Endodermal cell (in vitro differentiated cells): ENCODE measurements at regions not wholly inside any gene's neighbourhood (a gene's known extent, or its start where the extent isn't known, plus 50 kb on each side); places are given as distances from the start of the nearest gene placed in this dataset.

Source experiments
- DNase-seq: peaks from one replicate; pipeline ENCODE4 v3.0.0-alpha.2; 2017
- H3K27ac ChIP-seq: 2 replicates; pipeline ENCODE4 v1.5.1; 2013; ENCODE audit warnings: mild to moderate bottlenecking, low read depth, low read length, moderate library complexity
- H3K27me3 ChIP-seq: 2 replicates; pipeline ENCODE4 v1.6.1; 2013; ENCODE audit warnings: mild to moderate bottlenecking, low read length, moderate library complexity; ENCODE audit not compliant: insufficient read depth, control insufficient read depth, poor library complexity, severe bottlenecking
- H3K36me3 ChIP-seq: 2 replicates; pipeline ENCODE4 v1.7.0; 2013; ENCODE audit warnings: mild to moderate bottlenecking, low read length, moderate library complexity; ENCODE audit not compliant: control insufficient read depth, insufficient read depth
- H3K4me1 ChIP-seq: one replicate; pipeline ENCODE4 v1.7.0; 2013; ENCODE audit warnings: low read length; ENCODE audit not compliant: control insufficient read depth, insufficient read depth
- H3K4me3 ChIP-seq: 2 replicates; pipeline ENCODE4 v1.5.1; 2013; ENCODE audit warnings: mild to moderate bottlenecking, low read length, moderate library complexity
- H3K9ac ChIP-seq: 2 replicates; pipeline ENCODE4 v1.6.1; 2013; ENCODE audit warnings: mild to moderate bottlenecking, low read length, moderate library complexity; ENCODE audit not compliant: poor library complexity, severe bottlenecking; ENCODE audit errors: extremely low read depth
- H3K9me3 ChIP-seq: 2 replicates; pipeline ENCODE4 v1.6.1; 2013; ENCODE audit warnings: mild to moderate bottlenecking, low read length, moderate library complexity; ENCODE audit not compliant: control insufficient read depth
- H3K27ac Mint-ChIP-seq: 2 replicates; pipeline ENCODE4 v1.8.0; 2020; ENCODE audit warnings: mixed read lengths
- H3K27me3 Mint-ChIP-seq: 2 replicates; pipeline ENCODE4 v1.8.0; 2021; ENCODE audit warnings: mild to moderate bottlenecking, mixed read lengths; ENCODE audit not compliant: insufficient read depth
- H3K36me3 Mint-ChIP-seq: 2 replicates; pipeline ENCODE4 v1.8.0; 2020; ENCODE audit warnings: low read depth, mixed read lengths
- H3K4me1 Mint-ChIP-seq: 2 replicates; pipeline ENCODE4 v1.8.0; 2020; ENCODE audit warnings: mixed read lengths
- H3K4me3 Mint-ChIP-seq: 2 replicates; pipeline ENCODE4 v1.8.0; 2020; ENCODE audit warnings: mild to moderate bottlenecking, moderate library complexity, mixed read lengths
- H3K9me3 Mint-ChIP-seq: 2 replicates; pipeline ENCODE4 v1.8.0; 2020; ENCODE audit warnings: mild to moderate bottlenecking, mixed read lengths
- WGBS, 2 experiments: methylation state at CpG; one replicate each; pipeline versions ENCODE4 v1.1.5 to v1.1.7; 2013; ENCODE audit warnings: missing lambda C conversion rate in 2 of 2, mixed read lengths in 1 of 2; ENCODE audit not compliant: insufficient coverage in 1 of 2, insufficient read length in 1 of 2; 5-methylcytosine and 5-hydroxymethylcytosine counted together
- TF ChIP-seq, protein P1 (sequence below): fragments of 200-600 bp; sonication (generic); conservative IDR thresholded peaks from 2 replicates; pipeline ENCODE4 v1.5.0; 2021; ENCODE audit warnings: antibody characterized with exemption, mild to moderate bottlenecking

DNA sequence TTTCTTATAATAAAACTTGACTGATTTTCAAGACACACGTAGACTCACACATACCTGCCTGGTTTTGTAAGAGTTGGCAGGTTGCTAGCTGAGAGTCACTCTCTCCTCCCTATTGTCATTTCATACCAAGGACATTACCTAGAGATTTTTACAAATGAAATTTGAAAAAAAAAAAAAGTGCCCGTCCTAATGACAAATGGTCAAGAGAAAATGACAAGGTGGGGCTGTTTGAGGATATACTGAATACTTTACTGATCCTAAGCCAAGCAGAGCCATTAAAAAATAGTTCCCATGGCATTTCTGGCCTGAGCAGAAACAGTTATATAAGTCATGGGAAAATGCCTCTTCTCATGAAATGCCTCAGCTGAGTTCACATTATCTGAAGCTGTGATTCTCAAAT lies 150.2 kb downstream of the DYRK2 start:
- Mint-ChIP-seq H3K9me3 (no peaks in the 10 kb centered on the region), H3K36me3 (no peaks in the 10 kb centered on the region), H3K4me1 (peaks cover 9% of the 10 kb centered on the region), H3K27ac (no peak overlapping the region), H3K27me3 (no peaks in the 10 kb centered on the region), H3K4me3 (no peak overlapping the region)
- peaks cover 5% of the 10 kb centered on the region for H3K4me1 ChIP-seq
- no peak overlapping the region for H3K4me3 ChIP-seq
- no peak overlapping the region for H3K27ac ChIP-seq
- TF ChIP-seq, protein P1, sequence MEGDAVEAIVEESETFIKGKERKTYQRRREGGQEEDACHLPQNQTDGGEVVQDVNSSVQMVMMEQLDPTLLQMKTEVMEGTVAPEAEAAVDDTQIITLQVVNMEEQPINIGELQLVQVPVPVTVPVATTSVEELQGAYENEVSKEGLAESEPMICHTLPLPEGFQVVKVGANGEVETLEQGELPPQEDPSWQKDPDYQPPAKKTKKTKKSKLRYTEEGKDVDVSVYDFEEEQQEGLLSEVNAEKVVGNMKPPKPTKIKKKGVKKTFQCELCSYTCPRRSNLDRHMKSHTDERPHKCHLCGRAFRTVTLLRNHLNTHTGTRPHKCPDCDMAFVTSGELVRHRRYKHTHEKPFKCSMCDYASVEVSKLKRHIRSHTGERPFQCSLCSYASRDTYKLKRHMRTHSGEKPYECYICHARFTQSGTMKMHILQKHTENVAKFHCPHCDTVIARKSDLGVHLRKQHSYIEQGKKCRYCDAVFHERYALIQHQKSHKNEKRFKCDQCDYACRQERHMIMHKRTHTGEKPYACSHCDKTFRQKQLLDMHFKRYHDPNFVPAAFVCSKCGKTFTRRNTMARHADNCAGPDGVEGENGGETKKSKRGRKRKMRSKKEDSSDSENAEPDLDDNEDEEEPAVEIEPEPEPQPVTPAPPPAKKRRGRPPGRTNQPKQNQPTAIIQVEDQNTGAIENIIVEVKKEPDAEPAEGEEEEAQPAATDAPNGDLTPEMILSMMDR, result no peak
- no peaks in the 10 kb centered on the region for H3K27me3 ChIP-seq
- 80% methylated on average over 1 of the region's 2 CpGs; no CpG with 5 or more reads in 1 of the 2 experiments for WGBS, 2 experiments
- DNase-seq, result no peak
- no peaks in the 10 kb centered on the region for H3K36me3 ChIP-seq
- H3K9ac ChIP-seq, result no peak overlapping the region
- no peaks in the 10 kb centered on the region for H3K9me3 ChIP-seq

DNA sequence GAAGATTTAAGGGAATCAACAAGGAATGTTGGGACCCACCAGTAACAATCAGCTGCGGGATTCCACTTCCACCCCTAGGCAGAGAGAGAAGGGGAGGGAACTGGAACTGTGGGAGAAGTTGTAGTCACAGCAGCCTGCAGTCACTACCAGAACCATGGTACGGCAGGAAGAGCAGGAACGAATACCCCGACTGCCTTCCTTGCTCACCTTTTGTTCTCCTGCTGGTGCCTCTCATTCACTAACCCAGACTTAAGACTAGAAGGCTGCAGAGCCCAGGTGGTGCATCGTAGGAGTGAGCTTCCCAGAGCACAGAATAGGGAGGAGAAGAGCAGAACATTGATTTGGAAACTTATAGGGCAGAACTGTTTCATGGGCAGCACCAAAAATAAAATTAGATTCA lies 154.2 kb downstream of the DYRK2 start:
- H3K36me3 Mint-ChIP-seq, result no peaks in the 10 kb centered on the region
- Histone ChIP-seq H3K27me3 (no peaks in the 10 kb centered on the region), H3K4me1 (peaks cover 5% of the 10 kb centered on the region), H3K36me3 (no peaks in the 10 kb centered on the region), H3K27ac (no peak overlapping the region), H3K9ac (no peak overlapping the region), H3K4me3 (no peak overlapping the region), H3K9me3 (no peaks in the 10 kb centered on the region)
- H3K27me3 Mint-ChIP-seq, result no peaks in the 10 kb centered on the region
- DNase-seq, result peak; percentile 64
- no peak overlapping the region for H3K27ac Mint-ChIP-seq
- H3K9me3 Mint-ChIP-seq, result no peaks in the 10 kb centered on the region
- TF ChIP-seq, protein P1, result no peak
- no peak overlapping the region for H3K4me3 Mint-ChIP-seq
- H3K4me1 Mint-ChIP-seq, result peaks cover 10% of the 10 kb centered on the region
- 71 to 81% methylated on average over 2 to 5 of the region's 5 CpGs for WGBS, 2 experiments

DNA sequence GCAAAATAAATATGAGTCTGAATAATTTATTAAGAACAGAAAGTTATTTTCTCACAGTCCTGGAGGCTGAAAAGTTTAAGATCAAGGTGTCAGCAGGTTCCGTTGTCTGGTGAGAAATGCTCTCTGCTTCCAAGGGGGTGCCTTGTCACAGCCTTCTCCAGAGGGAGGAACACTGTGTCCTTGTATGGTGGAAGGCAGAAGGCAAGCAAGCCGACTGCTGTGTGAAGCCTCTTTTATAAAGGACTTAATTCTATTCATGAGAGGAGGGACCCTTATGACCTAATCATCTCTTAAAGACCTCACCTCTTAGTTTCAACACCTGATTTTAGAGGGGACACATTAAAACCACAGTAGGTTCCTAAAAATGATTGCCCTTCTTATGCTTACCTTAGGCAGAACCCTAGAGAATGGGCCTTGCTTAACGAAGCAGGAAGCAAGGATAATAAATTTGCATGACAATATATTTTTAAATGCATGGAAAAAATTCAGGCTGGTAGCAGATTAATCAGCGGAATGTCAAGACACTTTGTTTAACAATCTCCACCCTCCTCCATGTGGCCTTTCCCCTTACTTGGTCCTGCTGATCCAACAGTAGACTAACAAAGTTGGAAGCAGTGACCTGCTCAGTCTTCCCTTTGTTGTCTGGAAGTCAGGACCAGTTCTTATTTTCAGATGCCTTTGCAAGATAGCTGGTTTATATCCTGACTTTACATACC lies 154.9 kb downstream of the DYRK2 start:
- no peaks in the 10 kb centered on the region for H3K36me3 Mint-ChIP-seq
- WGBS, 2 experiments, result 60 to 68% methylated on average over 3 to 4 of the region's 4 CpGs
- no peaks in the 10 kb centered on the region for H3K9me3 Mint-ChIP-seq
- H3K4me3 Mint-ChIP-seq, result no peak overlapping the region
- H3K27me3 ChIP-seq, result no peaks in the 10 kb centered on the region
- peaks cover 5% of the 10 kb centered on the region for H3K4me1 ChIP-seq
- H3K36me3 ChIP-seq, result no peaks in the 10 kb centered on the region
- no peak overlapping the region for H3K27ac Mint-ChIP-seq
- no peak overlapping the region for H3K4me3 ChIP-seq
- H3K9ac ChIP-seq, result no peak overlapping the region
- H3K4me1 Mint-ChIP-seq, result peaks cover 10% of the 10 kb centered on the region
- no peak for DNase-seq
- peak overlapping the region; percentile 62 for H3K27ac ChIP-seq
- no peaks in the 10 kb centered on the region for H3K27me3 Mint-ChIP-seq
- no peaks in the 10 kb centered on the region for H3K9me3 ChIP-seq
- TF ChIP-seq, protein P1, result no peak
